ENCODE measurements at regions not wholly inside any gene's neighbourhood (a gene's known extent, or its start where the extent isn't known, plus 50 kb on each side); places are given as distances from the start of the nearest gene placed in this dataset.

GRCh38 chr6:105452924-105453756, 50.3 kb upstream of the PREP start:
- TF ChIP-seq ZNF8 (CRISPR knock-in tag; IDR thresholded peaks at IDR 0.05) (no peak), ZFP30 (CRISPR knock-in tag; IDR thresholded peaks at IDR 0.05) (no peak), CREB5 (CRISPR knock-in tag; IDR thresholded peaks at IDR 0.05; ENCODE audit: low read depth) (no peak), PATZ1 (CRISPR knock-in tag; IDR thresholded peaks at IDR 0.05; ENCODE audit: borderline replicate concordance) (no peak), ZC3H10 (CRISPR knock-in tag; IDR thresholded peaks at IDR 0.05) (no peak), ISL1 (CRISPR knock-in tag; IDR thresholded peaks at IDR 0.05) (no peak), RARB (CRISPR knock-in tag; IDR thresholded peaks at IDR 0.05) (no peak), ZNF565 (CRISPR knock-in tag; conservative IDR thresholded peaks at IDR 0.05; ENCODE audit: low read depth) (no peak), ZNF70 (CRISPR knock-in tag; IDR thresholded peaks at IDR 0.05) (no peak), OSR1 (CRISPR knock-in tag; IDR thresholded peaks at IDR 0.05) (no peak), GLIS3 (CRISPR knock-in tag; IDR thresholded peaks at IDR 0.05) (no peak)

Data from SK-N-SH treated with all-trans-retinoic acid at 6 μM for 48 hours (cell line).